T1000 (cell line): ENCODE measurements at regions not wholly inside any gene's neighbourhood (a gene's known extent, or its start where the extent isn't known, plus 50 kb on each side); places are given as distances from the start of the nearest gene placed in this dataset.
"Not testable (repeated sequence)": the region's sequence is repeated elsewhere in the genome, so short reads cannot be mapped to it uniquely, and the experiment has no call there.

Experiments
- DNase-seq: peaks from one replicate; lab custom pipeline; 2025; ENCODE audit warnings: mixed read lengths; lab: John Stamatoyannopoulos, UW

DNA sequence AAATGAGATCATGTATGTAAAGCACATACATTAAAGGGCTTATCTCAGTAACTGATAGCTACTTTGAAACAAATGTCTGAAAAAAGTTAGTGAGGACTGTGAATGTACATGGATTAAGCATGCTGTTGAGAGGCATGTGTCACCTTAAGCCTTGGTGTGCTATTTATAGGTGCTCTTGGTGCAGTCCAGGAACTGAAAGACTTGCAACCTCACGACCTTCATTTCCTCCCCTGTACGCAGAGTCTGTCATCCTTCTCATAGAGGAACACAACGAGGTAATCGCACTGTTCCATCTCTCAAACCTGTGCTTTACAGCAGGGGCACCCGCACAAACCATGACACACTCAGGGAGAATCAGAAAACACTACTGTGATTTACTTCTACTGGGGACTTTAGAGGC, 65.6 kb downstream of the UFM1 start:
- DNase-seq: no peak

GRCh38 chr13:38417241-38417640, 67.6 kb downstream of the UFM1 start:
- no peak for DNase-seq

DNA sequence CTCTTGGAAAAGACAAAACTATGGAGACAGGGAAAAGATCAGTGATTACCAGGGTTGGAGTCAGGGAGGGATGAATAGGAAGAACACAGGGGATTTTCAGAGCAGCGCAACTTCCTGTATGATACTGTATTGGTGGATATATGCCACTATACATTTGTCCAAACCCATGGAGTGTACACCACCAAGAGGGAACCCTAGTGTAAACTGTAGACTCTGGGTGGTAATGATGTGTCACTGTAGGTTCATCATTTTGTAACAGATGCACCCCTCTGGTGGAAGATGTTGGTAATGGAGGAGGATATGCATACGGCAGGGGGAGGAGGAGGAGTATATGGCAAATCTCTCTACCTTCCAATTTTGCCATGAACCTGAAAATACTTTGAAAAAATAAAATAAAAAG, 68.1 kb downstream of the UFM1 start:
- no peak for DNase-seq

DNA sequence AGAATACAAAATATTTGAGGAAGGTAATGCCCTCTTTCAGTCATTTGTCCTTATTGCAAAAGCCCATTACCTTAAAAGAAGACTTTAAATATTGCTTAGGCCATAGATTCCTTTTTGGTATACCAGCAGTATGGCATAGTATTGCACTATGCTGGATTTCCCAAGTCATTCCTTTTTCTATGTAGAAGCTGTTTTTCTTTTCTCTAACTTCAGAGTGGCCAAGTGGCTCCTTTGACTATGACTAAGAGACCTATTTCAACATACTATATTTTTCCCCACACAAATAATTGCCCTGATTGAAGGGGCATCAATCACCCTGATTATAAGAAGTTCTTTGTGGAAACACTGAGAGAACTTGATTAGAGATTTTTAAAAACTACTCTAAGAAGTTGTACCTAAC, 68.6 kb downstream of the UFM1 start:
- DNase-seq: no peak

GRCh38 chr13:38419312-38419873, 69.7 kb downstream of the UFM1 start:
- DNase-seq: no peak

DNA sequence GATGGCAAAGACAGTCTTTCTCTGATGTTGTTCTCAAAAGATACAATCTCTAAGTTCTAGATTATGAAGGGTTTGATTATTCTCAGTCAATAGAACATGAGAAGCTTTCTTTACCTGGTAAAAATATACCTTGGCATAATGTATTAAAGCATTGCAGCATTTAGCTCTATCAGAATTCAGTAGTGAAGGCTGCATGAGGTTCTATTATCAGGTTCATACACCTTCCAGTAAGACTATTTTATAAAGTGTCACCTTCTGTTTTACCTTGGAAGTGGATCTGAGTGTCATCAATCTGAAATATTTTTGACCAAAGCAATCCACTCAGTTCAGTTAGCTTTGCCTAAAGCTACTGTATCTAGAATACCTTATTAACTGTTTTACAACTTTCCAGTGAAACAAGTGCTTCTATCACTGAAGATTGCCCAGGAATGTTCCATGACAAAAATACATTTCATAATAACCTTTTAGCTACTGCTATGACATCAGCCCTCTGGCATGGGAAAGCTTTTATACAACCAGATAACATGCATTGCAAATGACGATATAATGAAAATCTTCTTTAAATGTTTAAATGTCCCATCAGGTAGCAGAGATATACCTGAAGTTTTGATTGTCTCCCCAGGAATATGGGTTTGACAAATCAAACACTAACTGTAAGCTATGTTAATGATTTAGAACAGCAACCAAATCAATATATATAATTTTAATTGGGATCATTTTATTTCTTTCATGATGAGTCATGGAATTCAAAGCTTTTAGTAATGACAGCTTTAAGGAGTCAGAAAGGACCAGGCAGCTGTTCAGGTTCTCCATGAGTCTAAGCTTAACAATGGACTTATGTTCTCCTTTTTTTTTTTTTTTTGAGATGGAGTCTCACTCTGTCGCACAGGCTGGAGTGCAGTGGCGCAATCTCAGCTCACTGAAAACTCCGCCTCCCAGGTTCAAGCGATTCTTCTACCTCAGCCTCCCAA, 72.2 kb downstream of the UFM1 start:
- no peak for DNase-seq

DNA sequence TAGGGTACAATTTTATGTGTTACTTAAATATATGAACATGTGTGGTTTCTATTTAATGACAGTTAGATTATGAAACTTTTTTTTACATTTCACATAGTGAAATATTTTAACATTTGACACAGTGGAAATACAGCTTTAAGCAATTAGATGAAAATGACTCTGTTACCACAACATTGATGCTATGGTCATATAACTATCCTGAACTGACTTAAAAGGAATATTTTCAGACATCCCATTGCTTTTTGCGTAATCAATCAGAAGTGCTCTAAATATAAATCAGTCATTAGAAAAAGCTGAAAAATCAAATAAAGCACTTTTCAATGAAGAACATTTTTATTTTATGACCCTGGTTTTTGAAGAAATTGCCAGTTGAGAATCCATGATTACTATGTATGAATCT, 80.3 kb downstream of the UFM1 start:
- DNase-seq: no peak

- no peak for DNase-seq
Observed at GRCh38 chr13:38430796-38431195, 81.1 kb downstream of the UFM1 start.

DNA sequence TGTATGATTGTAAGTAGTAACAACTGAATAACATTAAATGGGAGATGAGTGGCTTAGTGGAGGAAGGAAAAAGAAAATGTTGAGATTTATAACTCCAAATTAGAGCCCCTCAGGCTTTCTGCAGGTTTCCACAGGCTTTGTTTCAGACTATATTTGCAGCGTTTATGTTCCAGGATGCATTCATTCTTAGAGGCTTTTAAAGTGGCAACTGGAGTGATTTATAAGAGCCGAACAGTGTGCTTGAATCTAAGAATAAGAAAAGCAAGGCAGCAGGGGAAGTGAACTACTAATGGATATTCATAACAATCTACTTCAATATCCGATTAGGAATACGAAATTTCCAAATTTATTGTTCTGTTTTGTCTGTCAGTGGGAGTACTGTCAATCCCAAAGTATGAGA, 91.0 kb downstream of the UFM1 start:
- DNase-seq: no peak

- no peak for DNase-seq
Observed at GRCh38 chr13:38444904-38445303, 95.3 kb downstream of the UFM1 start.

DNA sequence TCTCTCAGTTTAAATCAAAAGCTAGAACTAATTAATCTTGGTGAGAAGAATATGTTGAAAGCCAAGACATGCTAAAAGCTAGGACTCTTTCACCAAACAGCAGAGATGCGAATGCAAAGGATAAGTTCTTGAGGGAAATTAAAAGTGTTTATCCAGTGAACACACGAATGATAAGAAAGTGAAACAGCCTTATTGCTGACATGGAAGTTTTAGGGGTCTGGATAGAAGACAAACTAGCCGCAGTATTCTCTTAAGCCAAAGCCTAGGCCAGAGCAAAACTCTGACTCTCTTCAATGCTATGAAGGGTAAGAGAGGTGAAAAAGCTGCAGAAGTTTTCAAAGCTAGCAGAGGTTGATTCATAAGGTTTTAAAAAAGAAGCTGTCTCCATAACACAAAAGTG, 103.0 kb downstream of the UFM1 start:
- DNase-seq: no peak

GRCh38 chr13:38462605-38463004, 113.0 kb downstream of the UFM1 start:
- no peak for DNase-seq

- no peak for DNase-seq
Observed at GRCh38 chr13:38463048-38463447, 113.4 kb downstream of the UFM1 start.

DNA sequence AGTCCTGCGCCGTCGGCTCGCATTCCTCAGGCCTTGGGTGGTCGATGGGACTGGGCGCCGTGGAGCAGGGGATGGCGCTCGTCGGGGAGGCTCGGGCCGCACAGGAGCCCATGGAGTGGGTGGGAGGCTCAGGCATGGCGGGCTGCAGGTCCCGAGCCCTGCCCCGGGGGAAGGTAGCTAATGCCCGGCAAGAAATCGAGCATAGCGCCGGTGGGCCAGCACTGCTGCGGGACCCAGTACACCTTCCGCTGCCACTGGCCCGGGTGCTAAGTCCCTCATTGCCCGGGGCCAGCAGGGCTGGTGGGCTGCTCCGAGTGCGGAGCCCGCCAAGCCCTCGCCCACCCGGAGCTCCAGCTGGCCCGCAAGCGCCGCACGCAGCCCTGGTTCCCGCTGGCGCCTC, 122.8 kb downstream of the UFM1 start:
- DNase-seq: not testable (repeated sequence)

GRCh38 chr13:38473305-38473704, 123.7 kb downstream of the UFM1 start:
- DNase-seq: no peak

GRCh38 chr13:38477676-38478075, 128.0 kb downstream of the UFM1 start:
- DNase-seq: no peak

- no peak for DNase-seq
Observed at GRCh38 chr13:38483623-38484022, 134.0 kb downstream of the UFM1 start.

DNA sequence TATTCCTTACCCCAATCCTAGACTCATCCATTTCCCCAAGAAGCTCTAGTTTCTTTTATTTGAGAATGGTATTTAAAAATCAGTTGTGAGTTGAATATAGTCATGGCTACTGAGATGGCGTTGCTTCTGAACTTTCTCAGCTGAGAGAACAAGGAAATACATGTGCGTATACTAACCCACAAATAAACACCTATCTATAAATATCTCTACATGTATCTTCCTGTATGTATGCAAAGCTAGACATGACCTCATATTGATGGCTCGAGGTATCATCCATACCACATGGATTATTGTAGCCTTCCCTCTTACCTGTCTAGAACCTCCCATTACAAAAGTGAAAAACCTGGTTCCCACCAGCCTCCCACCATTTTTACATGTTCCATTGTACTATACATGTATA, 141.0 kb downstream of the UFM1 start:
- no peak for DNase-seq

GRCh38 chr13:38494445-38494844, 144.8 kb downstream of the UFM1 start:
- DNase-seq: no peak

DNA sequence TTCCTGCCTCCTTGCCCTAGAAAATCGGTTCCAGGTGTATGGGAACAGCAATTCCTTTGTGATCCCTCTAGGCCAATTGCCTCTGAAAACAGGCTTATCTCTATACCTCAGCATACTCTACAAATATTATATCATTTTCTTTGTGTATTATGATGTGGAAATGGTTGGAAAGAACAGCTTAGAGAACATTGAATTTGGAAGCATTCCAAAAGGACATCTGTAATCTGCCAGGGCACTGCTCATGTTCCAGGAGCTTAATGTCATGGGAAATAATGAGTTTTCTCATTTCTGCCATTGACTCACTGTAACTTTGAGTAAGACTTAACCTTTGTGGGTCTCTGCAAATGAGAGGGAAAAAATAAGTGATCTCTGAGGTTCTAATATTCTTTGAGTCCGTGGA, 147.3 kb downstream of the UFM1 start:
- DNase-seq: no peak

DNA sequence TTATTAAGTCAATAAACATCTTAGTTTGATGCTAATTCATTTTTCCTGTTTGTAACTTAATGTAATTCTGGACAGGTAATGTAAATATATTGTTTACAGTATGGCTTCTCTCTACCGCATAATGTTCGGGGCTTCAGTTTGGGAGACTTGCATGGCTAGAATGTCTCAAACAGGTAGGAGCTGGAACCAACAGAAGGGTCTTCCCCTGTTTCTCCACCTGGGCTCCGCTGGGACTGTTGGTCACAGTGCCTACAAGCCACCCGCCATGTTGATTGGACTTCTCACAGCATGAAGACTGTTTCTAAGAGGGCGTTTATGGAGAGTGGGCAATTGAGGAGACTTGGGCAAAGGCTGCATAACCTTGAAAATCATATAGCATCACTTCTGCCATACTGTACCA, 148.6 kb downstream of the UFM1 start:
- no peak for DNase-seq

DNA sequence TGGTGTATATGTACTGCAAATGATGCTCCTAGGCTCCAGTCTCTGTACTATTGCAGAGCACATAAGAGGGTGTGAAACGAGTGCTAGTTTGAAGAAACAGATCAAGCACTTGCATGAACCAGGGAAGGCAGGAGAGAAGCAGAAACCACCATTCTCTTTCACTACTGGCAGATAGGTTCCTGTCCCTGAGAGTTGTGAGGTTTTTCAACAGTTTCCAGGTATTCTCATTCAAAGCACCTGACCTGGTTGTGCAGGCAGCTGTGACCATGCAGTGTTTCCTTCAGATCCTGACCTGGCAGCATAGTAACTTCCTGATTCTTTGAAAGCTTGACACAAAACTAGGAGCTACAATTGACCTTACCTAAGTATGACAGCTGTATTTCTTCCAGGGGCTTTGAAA, 164.9 kb downstream of the UFM1 start:
- no peak for DNase-seq

DNA sequence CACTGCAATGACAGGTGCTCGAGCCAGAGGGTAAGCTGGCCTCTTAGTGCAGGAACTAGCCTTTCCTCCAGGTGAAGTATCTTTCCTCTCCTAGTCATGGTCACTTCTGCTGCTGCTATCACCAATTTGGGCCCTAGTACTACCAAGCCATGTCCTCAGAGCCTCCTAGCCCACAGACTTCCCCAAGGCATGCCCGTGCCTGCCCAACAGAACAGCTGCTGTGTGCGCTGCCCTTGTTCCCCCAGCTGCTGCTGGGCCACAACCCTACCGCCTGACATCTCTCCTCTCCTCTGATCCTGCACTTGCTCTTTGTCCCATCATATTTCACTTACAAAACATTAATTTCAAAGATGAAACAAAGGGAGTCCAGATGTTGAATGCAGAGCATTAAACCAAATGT, 168.5 kb upstream of the FREM2 start:
- no peak for DNase-seq
